M059J (cell line): ENCODE measurements at regions not wholly inside any gene's neighbourhood (a gene's known extent, or its start where the extent isn't known, plus 50 kb on each side); places are given as distances from the start of the nearest gene placed in this dataset.
"Not testable (repeated sequence)": the region's sequence is repeated elsewhere in the genome, so short reads cannot be mapped to it uniquely, and the experiment has no call there.

Experiments
- DNase-seq: peaks from one replicate; pipeline ENCODE4 v3.0.0-alpha.2; 2012; ENCODE audit warnings: low read depth

- DNase-seq, result no peak
These were observed 92.6 kb downstream of the KIF26A start for GRCh38 chr14:104230946-104231345.

GRCh38 chr14:104232070-104232484, 93.7 kb downstream of the KIF26A start:
- no peak for DNase-seq

GRCh38 chr14:104234007-104234786, 95.8 kb downstream of the KIF26A start:
- not testable (repeated sequence) for DNase-seq

GRCh38 chr14:104235686-104236085, 97.3 kb downstream of the KIF26A start:
- no peak for DNase-seq

GRCh38 chr14:104237651-104238423, 99.5 kb downstream of the KIF26A start:
- no peak for DNase-seq

- no peak for DNase-seq
These were observed 100.2 kb downstream of the KIF26A start for GRCh38 chr14:104238424-104239184.

- no peak for DNase-seq
These were observed 100.9 kb downstream of the KIF26A start for GRCh38 chr14:104239185-104239775.

- DNase-seq, result no peak
These were observed 101.5 kb downstream of the KIF26A start for GRCh38 chr14:104239861-104240301.

- no peak for DNase-seq
These were observed 102.2 kb downstream of the KIF26A start for GRCh38 chr14:104240434-104241157.

- DNase-seq, result no peak
These were observed 104.8 kb downstream of the KIF26A start for GRCh38 chr14:104243200-104243599.

GRCh38 chr14:104244221-104245011, 106.0 kb downstream of the KIF26A start:
- DNase-seq, result no peak

- no peak for DNase-seq
These were observed 106.7 kb downstream of the KIF26A start for GRCh38 chr14:104245075-104245474.

GRCh38 chr14:104245723-104246122, 107.3 kb downstream of the KIF26A start:
- no peak for DNase-seq

- DNase-seq, result no peak
These were observed 108.3 kb downstream of the KIF26A start for GRCh38 chr14:104246401-104247335.

GRCh38 chr14:104247336-104248202, 109.2 kb downstream of the KIF26A start:
- DNase-seq, result no peak

- DNase-seq, result no peak
These were observed 110.0 kb downstream of the KIF26A start for GRCh38 chr14:104248203-104249055.

GRCh38 chr14:104249089-104249488, 110.7 kb downstream of the KIF26A start:
- no peak for DNase-seq
